Fibroblast of villous mesenchyme (primary cell): ENCODE measurements at regions not wholly inside any gene's neighbourhood (a gene's known extent, or its start where the extent isn't known, plus 50 kb on each side); places are given as distances from the start of the nearest gene placed in this dataset.
"Not testable (repeated sequence)": the region's sequence is repeated elsewhere in the genome, so short reads cannot be mapped to it uniquely, and the experiment has no call there.

ENCODE experiments used
- DNase-seq: peaks from one replicate; pipeline ENCODE4 v3.0.0-alpha.2; 2010; ENCODE audit warnings: low read depth
- H3K4me3 ChIP-seq: 2 replicates; pipeline ENCODE4 v1.5.1; 2011; ENCODE audit warnings: low read depth, mild to moderate bottlenecking, low read length
- CTCF ChIP-seq: IDR thresholded peaks from 2 replicates; pipeline ENCODE4 v1.5.1; 2012; ENCODE audit warnings: low read depth, mild to moderate bottlenecking, low read length; ENCODE audit not compliant: insufficient read depth

DNA sequence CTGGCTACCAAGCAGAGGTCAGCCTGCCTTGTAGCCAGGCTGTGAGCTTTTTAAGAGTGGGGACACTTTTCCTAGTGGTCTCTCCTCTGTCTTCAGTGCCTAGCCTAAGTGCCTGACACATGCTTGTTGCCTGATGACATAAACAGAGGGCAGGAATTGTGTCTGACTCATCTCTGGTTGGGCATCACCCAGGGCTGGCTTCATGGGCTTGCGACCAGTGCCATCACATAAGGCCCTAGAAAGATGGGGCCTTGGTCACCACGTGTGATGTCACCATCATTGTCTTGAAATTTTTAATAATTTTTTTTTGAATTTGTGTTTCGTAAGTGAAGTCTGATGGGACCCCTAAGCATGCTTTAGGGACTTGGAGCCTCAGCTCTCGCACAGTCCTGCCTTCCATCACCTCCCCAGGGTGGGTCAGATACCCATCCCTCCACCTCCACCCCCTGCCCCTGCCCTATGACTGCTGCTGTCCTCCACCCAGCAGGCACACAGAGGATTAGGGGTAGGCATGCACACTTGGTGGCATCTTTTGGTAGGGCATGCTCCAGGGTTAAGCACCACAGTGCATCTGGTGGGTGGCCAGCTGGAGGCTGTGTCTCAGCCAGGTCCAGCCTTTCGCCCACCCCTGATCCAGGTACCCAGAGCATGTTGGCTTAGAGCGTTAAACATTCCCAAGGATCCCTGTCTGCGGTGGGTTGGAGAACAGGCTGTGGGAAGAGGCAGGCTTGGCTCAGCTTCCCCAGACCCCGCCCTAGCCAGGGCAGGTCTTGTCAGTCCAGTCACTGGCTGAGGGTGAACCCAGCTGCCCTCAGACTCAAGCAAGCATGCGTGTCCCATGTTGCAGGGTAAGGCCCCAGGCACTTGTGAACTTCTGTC, 80.1 kb upstream of the SH3PXD2B start:
- H3K4me3 ChIP-seq: no peak overlapping the region
- DNase-seq: no peak
- no peak for TF ChIP-seq CTCF

DNA sequence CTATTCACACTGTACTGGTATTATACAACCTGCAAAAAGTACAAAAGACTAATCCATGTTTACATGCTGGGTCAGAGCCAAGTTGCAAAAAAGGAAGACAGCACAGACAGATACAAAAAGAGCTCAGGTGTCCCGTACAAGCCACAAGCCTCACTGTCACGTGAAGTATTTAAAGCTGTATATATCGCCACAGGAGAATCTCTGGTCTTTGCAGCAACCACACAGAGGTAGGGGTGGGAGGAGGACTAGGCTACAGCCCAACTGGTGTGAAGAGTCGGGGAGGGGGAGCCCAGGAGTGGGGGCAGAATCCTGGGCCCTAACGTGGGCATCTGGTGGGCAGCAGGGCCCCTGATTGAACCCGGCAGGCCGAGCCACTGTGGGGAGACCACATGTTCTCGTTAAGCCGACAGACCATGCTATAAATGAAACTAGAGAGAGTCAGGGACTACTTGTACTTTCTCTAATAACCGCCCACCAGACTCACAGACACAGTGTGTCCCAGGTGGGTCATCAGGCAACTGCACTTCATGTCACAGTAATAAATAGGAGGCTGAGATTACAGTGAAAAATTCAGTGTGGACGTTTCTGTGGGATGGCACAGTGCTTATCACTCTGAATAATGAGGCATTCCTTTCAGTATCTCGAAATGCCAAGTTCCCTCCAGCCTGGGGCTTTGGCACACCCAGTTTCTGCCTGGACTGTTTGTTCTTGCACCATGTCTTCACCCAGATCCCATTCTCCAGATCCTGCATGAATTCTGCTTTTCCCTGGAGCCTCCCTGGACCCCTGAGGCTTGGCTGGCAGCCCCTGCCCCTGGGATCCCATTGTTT, 79.3 kb upstream of the SH3PXD2B start:
- H3K4me3 ChIP-seq: no peak overlapping the region
- no peak for DNase-seq
- TF ChIP-seq CTCF: no peak

- no peak for DNase-seq
- TF ChIP-seq CTCF: no peak
- no peak overlapping the region for H3K4me3 ChIP-seq
These were observed 78.7 kb upstream of the SH3PXD2B start for GRCh38 chr5:172533058-172533398.

DNA sequence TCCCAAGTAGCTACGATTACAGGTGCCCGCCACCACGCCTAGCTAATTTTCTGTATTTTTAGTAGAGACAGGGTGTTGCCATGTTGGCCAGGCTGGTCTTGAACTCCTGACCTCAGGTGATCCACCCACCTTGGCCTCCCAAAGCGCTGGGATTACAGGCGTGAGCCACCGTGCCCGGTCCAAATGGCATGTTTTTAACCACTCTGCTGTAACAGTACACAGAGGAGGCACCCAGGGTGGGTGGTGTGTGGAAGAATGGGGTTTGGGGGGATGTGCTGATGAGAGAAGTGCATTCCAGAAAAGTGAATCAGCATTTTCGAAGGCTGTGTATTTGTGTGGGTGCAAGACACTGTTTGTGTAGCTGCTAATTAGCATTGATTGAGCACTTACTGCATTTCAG, 78.1 kb upstream of the SH3PXD2B start:
- not testable (repeated sequence) for DNase-seq, H3K4me3 ChIP-seq

GRCh38 chr5:172531704-172532026, 77.3 kb upstream of the SH3PXD2B start:
- TF ChIP-seq CTCF: no peak

GRCh38 chr5:172530878-172531703, 76.8 kb upstream of the SH3PXD2B start:
- no peak for TF ChIP-seq CTCF
- H3K4me3 ChIP-seq: no peak overlapping the region
- no peak for DNase-seq

More at GRCh38 chr5:172531704-172532026, 77.3 kb upstream of the SH3PXD2B start:
- no peak overlapping the region for H3K4me3 ChIP-seq
- no peak for DNase-seq

DNA sequence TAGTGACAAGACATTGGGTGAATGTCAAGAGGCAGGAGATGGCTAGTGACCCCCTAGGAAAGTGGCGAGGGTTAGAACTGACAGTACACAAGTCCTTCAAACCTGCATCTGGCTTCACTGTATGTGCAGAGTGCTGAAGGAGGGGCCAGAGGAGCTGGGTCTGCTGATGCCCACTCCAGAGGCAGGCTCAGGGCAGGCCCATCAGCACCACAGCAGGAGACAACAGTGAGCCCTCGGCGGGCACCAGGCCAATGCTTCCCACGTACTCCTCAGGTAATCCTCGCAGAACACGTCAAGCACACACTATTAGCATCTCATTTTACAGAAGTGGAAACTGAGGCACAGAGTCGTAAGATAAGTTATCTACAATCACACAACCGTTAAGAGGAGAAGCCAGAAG, 76.1 kb upstream of the SH3PXD2B start:
- TF ChIP-seq CTCF: no peak

More for the DNA sequence above, 76.1 kb upstream of the SH3PXD2B start:
- no peak for DNase-seq
- no peak overlapping the region for H3K4me3 ChIP-seq
